ENCODE measurements at regions not wholly inside any gene's neighbourhood (a gene's known extent, or its start where the extent isn't known, plus 50 kb on each side); places are given as distances from the start of the nearest gene placed in this dataset.

DNA sequence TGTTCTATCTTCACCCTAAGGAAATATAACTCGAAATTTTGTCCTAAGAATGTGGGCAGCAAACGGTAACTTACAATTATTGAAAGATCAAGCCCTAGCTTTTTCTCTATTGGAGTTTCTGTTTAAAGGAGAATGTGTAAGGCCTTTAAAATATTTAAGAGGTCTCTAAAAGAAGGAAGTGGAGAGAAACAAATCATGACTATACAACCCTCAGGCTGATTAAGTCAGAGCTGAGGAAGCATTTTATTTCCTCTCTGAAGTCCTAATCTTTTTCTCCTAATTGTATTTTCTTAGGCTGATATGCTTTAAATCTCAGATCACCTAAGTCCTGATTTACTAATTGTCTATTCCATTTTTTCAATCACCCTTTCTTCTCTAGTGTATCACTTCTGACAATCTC lies 1708.8 kb upstream of the C9orf72 start:
- H3K4me1 ChIP-seq (ENCODE audit: control insufficient read depth, low read length), result no peaks in the 10 kb centered on the region
- no peak overlapping the region for H3K27ac ChIP-seq (ENCODE audit: low read depth, low read length)
- no peaks in the 10 kb centered on the region for H3K36me3 ChIP-seq (ENCODE audit: control insufficient read depth, low read length)
- H4K20me1 ChIP-seq (ENCODE audit: control insufficient read depth, insufficient read depth, low read depth, low read length), result no peaks in the 10 kb centered on the region
- no peak overlapping the region for H3K4me2 ChIP-seq (ENCODE audit: low read length)
- TF ChIP-seq EZH2phosphoT487 (IDR thresholded peaks at IDR 0.05; ENCODE audit: borderline replicate concordance, low read length), result no peak
- TF ChIP-seq, protein P1, sequence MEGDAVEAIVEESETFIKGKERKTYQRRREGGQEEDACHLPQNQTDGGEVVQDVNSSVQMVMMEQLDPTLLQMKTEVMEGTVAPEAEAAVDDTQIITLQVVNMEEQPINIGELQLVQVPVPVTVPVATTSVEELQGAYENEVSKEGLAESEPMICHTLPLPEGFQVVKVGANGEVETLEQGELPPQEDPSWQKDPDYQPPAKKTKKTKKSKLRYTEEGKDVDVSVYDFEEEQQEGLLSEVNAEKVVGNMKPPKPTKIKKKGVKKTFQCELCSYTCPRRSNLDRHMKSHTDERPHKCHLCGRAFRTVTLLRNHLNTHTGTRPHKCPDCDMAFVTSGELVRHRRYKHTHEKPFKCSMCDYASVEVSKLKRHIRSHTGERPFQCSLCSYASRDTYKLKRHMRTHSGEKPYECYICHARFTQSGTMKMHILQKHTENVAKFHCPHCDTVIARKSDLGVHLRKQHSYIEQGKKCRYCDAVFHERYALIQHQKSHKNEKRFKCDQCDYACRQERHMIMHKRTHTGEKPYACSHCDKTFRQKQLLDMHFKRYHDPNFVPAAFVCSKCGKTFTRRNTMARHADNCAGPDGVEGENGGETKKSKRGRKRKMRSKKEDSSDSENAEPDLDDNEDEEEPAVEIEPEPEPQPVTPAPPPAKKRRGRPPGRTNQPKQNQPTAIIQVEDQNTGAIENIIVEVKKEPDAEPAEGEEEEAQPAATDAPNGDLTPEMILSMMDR (IDR thresholded peaks at IDR 0.05; ENCODE audit: low read depth, low read length, poor library complexity, severe bottlenecking), result no peak
- no peaks in the 10 kb centered on the region for H3F3A ChIP-seq (ENCODE audit: control insufficient read depth, insufficient read depth)
- no peaks in the 10 kb centered on the region; the same call in 1 of the 2 replicates for H3K9me2 ChIP-seq (replicated peaks; ENCODE audit: control insufficient read depth, low read length)
- no peaks in the 10 kb centered on the region for H3K27me3 ChIP-seq (ENCODE audit: control insufficient read depth, low read length)
- H3K4me3 ChIP-seq (ENCODE audit: low read length), result no peak overlapping the region
- H3K79me2 ChIP-seq (ENCODE audit: control insufficient read depth, low read length), result no peaks in the 10 kb centered on the region
- no peaks in the 10 kb centered on the region for H3K9me3 ChIP-seq (ENCODE audit: control insufficient read depth, insufficient read depth, low read length)

DNA sequence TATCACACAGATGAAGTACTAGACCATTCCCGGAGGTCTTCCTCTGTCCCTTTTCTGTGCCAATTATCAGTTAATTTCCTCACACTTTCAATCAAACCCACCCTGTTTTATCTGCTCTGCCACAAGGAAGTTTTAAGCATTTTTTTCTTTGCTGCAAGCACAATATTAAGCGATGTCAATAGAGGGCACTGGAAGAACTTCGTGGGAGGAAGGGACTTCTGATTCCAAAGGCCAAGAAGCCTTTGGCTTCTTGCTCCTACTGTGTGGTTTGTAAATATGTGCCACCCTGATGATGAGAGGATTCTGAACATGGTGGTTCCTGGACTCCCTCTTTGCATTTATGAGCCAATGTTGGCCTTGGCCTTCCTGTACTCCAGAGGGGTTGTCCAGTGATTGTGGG lies 1712.5 kb upstream of the C9orf72 start:
- no peaks in the 10 kb centered on the region for H3F3A ChIP-seq (ENCODE audit: control insufficient read depth, insufficient read depth)

DNA sequence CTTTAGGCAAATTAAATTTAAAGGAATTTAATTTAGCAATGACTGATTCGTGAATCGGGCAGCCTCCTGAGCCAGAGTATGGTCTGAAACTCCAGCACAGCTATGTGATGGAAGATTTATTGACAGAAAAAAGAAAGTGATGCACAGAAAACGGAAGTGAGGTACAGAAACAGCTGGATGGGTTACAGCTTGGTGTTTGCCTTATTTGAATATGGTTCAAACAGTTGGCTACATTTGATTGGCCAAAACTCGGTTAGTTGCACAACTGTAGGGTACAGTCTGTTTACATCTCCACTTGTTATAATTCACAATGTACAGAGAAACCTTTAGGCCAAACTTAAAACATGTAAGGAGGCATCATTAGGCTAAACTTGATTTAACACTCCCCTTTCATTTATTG lies 1716.1 kb upstream of the C9orf72 start:
- Histone ChIP-seq H3K27ac (ENCODE audit: low read depth, low read length) (no peak overlapping the region), H3K4me3 (ENCODE audit: low read length) (no peak overlapping the region), H3K36me3 (ENCODE audit: control insufficient read depth, low read length) (no peaks in the 10 kb centered on the region), H3K79me2 (ENCODE audit: control insufficient read depth, low read length) (no peaks in the 10 kb centered on the region), H3K9me3 (ENCODE audit: control insufficient read depth, insufficient read depth, low read length) (no peaks in the 10 kb centered on the region), H3K9me2 (replicated peaks; ENCODE audit: control insufficient read depth, low read length) (no peaks in the 10 kb centered on the region), H3K27me3 (ENCODE audit: control insufficient read depth, low read length) (no peaks in the 10 kb centered on the region), H3K4me1 (ENCODE audit: control insufficient read depth, low read length) (peaks cover 6% of the 10 kb centered on the region; the same call in 1 of the 2 replicates), H4K20me1 (ENCODE audit: control insufficient read depth, insufficient read depth, low read depth, low read length) (no peaks in the 10 kb centered on the region), H3F3A (ENCODE audit: control insufficient read depth, insufficient read depth) (no peaks in the 10 kb centered on the region), H3K4me2 (ENCODE audit: low read length) (no peak overlapping the region)
- no peak for TF ChIP-seq EZH2phosphoT487 (IDR thresholded peaks at IDR 0.05; ENCODE audit: borderline replicate concordance, low read length)
- TF ChIP-seq, protein P1 (IDR thresholded peaks at IDR 0.05; ENCODE audit: low read depth, low read length, poor library complexity, severe bottlenecking), result no peak

More for the DNA sequence above, 1712.5 kb upstream of the C9orf72 start:
- Histone ChIP-seq H3K4me2 (ENCODE audit: low read length) (no peak overlapping the region), H3K79me2 (ENCODE audit: control insufficient read depth, low read length) (no peaks in the 10 kb centered on the region), H3K9me2 (replicated peaks; ENCODE audit: control insufficient read depth, low read length) (no peaks in the 10 kb centered on the region), H3K27ac (ENCODE audit: low read depth, low read length) (no peak overlapping the region), H4K20me1 (ENCODE audit: control insufficient read depth, insufficient read depth, low read depth, low read length) (no peaks in the 10 kb centered on the region), H3K36me3 (ENCODE audit: control insufficient read depth, low read length) (no peaks in the 10 kb centered on the region), H3K4me1 (ENCODE audit: control insufficient read depth, low read length) (peaks cover 5% of the 10 kb centered on the region; the same call in 1 of the 2 replicates), H3K9me3 (ENCODE audit: control insufficient read depth, insufficient read depth, low read length) (no peaks in the 10 kb centered on the region), H3K4me3 (ENCODE audit: low read length) (no peak overlapping the region), H3K27me3 (ENCODE audit: control insufficient read depth, low read length) (no peaks in the 10 kb centered on the region)
- no peak for TF ChIP-seq EZH2phosphoT487 (IDR thresholded peaks at IDR 0.05; ENCODE audit: borderline replicate concordance, low read length)
- TF ChIP-seq, protein P1 (IDR thresholded peaks at IDR 0.05; ENCODE audit: low read depth, low read length, poor library complexity, severe bottlenecking), result no peak

Data from DOHH2 (cell line).